ENCODE measurements at regions not wholly inside any gene's neighbourhood (a gene's known extent, or its start where the extent isn't known, plus 50 kb on each side); places are given as distances from the start of the nearest gene placed in this dataset.
"Not testable (repeated sequence)": the region's sequence is repeated elsewhere in the genome, so short reads cannot be mapped to it uniquely, and the experiment has no call there.

GRCh38 chr7:22066522-22066921 lies 120.8 kb upstream of the CDCA7L start:
- DNase-seq (ENCODE audit: low spot score) = no peak

GRCh38 chr7:22064816-22065215 lies 119.1 kb upstream of the CDCA7L start:
- DNase-seq (ENCODE audit: low spot score) = no peak

GRCh38 chr7:22061775-22062174 lies 116.1 kb upstream of the CDCA7L start:
- DNase-seq (ENCODE audit: low spot score) = no peak

- DNase-seq (ENCODE audit: low spot score) = no peak
These were observed 115.2 kb upstream of the CDCA7L start for GRCh38 chr7:22060863-22061262.

- DNase-seq (ENCODE audit: low spot score) = no peak
These were observed 114.5 kb upstream of the CDCA7L start for GRCh38 chr7:22060197-22060596.

GRCh38 chr7:22055226-22055625 lies 109.5 kb upstream of the CDCA7L start:
- DNase-seq (ENCODE audit: low spot score) = peak; percentile 52

GRCh38 chr7:22052674-22053365 lies 107.1 kb upstream of the CDCA7L start:
- no peak for DNase-seq (ENCODE audit: low spot score)

- DNase-seq (ENCODE audit: low spot score) = peak; percentile 78
These were observed 106.4 kb upstream of the CDCA7L start for GRCh38 chr7:22051886-22052673.

- no peak for DNase-seq (ENCODE audit: low spot score)
These were observed 104.2 kb upstream of the CDCA7L start for GRCh38 chr7:22049766-22050500.

- no peak for DNase-seq (ENCODE audit: low spot score)
These were observed 97.7 kb upstream of the CDCA7L start for GRCh38 chr7:22043367-22043766.

- no peak for DNase-seq (ENCODE audit: low spot score)
These were observed 95.4 kb upstream of the CDCA7L start for GRCh38 chr7:22040923-22041595.

- no peak for DNase-seq (ENCODE audit: low spot score)
These were observed 94.0 kb upstream of the CDCA7L start for GRCh38 chr7:22039670-22040069.

- DNase-seq (ENCODE audit: low spot score) = not testable (repeated sequence)
These were observed 86.7 kb upstream of the CDCA7L start for GRCh38 chr7:22032356-22032755.

GRCh38 chr7:22028656-22029055 lies 83.0 kb upstream of the CDCA7L start:
- not testable (repeated sequence) for DNase-seq (ENCODE audit: low spot score)

GRCh38 chr7:22027475-22027874 lies 81.8 kb upstream of the CDCA7L start:
- no peak for DNase-seq (ENCODE audit: low spot score)

GRCh38 chr7:22025983-22026382 lies 80.3 kb upstream of the CDCA7L start:
- no peak for DNase-seq (ENCODE audit: low spot score)

GRCh38 chr7:22025075-22025474 lies 79.4 kb upstream of the CDCA7L start:
- no peak for DNase-seq (ENCODE audit: low spot score)

- no peak for DNase-seq (ENCODE audit: low spot score)
These were observed 74.2 kb upstream of the CDCA7L start for GRCh38 chr7:22019931-22020330.

GRCh38 chr7:22016507-22016906 lies 70.8 kb upstream of the CDCA7L start:
- peak; percentile 75 for DNase-seq (ENCODE audit: low spot score)

- peak; percentile 68 for DNase-seq (ENCODE audit: low spot score)
These were observed 68.0 kb upstream of the CDCA7L start for GRCh38 chr7:22013711-22014110.

- DNase-seq (ENCODE audit: low spot score) = no peak
These were observed 63.0 kb upstream of the CDCA7L start for GRCh38 chr7:22008683-22009082.

GRCh38 chr7:22008087-22008486 lies 62.4 kb upstream of the CDCA7L start:
- DNase-seq (ENCODE audit: low spot score) = peak; percentile 40
